Hepatocyte (in vitro differentiated cells): ENCODE measurements at regions not wholly inside any gene's neighbourhood (a gene's known extent, or its start where the extent isn't known, plus 50 kb on each side); places are given as distances from the start of the nearest gene placed in this dataset.

Experiments used
- CTCF ChIP-seq: fragments of 200-600 bp; sonication (generic); IDR thresholded peaks from 2 replicates; pipeline ENCODE4 v1.5.1; 2016; ENCODE audit warnings: antibody characterized with exemption, mild to moderate bottlenecking; ENCODE audit not compliant: poor library complexity
- EZH2 ChIP-seq: fragments of 200-600 bp; sonication (generic); IDR thresholded peaks from 2 replicates; pipeline ENCODE4 v1.6.1; 2016; ENCODE audit warnings: antibody characterized with exemption, mild to moderate bottlenecking, borderline replicate concordance
- EZH2phosphoT487 ChIP-seq: fragments of 200-600 bp; sonication (generic); IDR thresholded peaks from one replicate; pipeline ENCODE4 v1.6.1; 2018; ENCODE audit warnings: antibody characterized with exemption, mild to moderate bottlenecking, low read depth, moderate library complexity; ENCODE audit not compliant: unreplicated experiment, severe bottlenecking

DNA sequence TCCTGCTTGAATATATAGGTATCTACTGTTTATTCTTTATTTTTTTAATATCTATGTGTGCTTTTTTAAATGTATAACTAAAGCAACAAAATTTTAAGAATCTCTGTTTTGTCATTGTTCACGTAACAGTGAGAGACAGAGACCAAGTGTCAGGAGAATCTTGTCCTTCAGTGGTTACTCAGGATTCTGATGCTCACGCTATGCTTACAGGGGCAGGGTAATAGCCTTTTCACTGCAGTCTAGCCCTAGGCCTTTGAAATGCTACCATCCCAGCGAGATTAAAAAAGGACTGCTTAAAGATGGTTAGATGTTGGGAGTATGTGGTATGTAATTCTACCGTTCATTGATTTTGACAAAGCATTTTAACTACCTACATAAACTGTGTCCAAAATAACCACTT lies 71.6 kb upstream of the EGFR start:
- TF ChIP-seq CTCF = no peak
- TF ChIP-seq EZH2 = no peak
- TF ChIP-seq EZH2phosphoT487 = no peak
